ENCODE measurements at regions not wholly inside any gene's neighbourhood (a gene's known extent, or its start where the extent isn't known, plus 50 kb on each side); places are given as distances from the start of the nearest gene placed in this dataset.

GRCh38 chr10:121284936-121285335 lies 313.3 kb downstream of the FGFR2 start:
- 0 out of 2 replicates have a peak, but pooled peaks cover 1% of the 10 kb centered on the region for H3K9me3 ChIP-seq
- H3K4me3 ChIP-seq (ENCODE audit: low read depth in 2 of 2, low read length in 1 of 2) = no peak overlapping the region
- no peak overlapping the region for H3K4me2 ChIP-seq
- H3K4me1 ChIP-seq (ENCODE audit: control insufficient read depth in 1 of 2, insufficient read depth in 2 of 2, low read depth in 1 of 2, low read length in 1 of 2) = peaks cover 0 to 24% of the 10 kb centered on the region in 2 experiments; a peak in 2 of 4 replicates
- H3K9ac ChIP-seq = no peak overlapping the region
- no peaks in the 10 kb centered on the region for H3K36me3 ChIP-seq (replicated peaks in 1 of 2; ENCODE audit: control insufficient read depth in 1 of 2, insufficient read depth in 2 of 2, low read length in 1 of 2)
- no peak overlapping the region for H2AFZ ChIP-seq (ENCODE audit: low read depth)
- 2% methylated on average over 4 of the region's 4 CpGs for WGBS (ENCODE audit: low lambda C conversion rate)
- H3K27ac ChIP-seq (ENCODE audit: low read depth in 2 of 2, low read length in 1 of 2) = peak overlapping the region in 1 of 2 experiments; percentile 58; a peak in 1 of 4 replicates
- H3K9me2 ChIP-seq = no peaks in the 10 kb centered on the region
- no peaks in the 10 kb centered on the region for H4K20me1 ChIP-seq (ENCODE audit: insufficient read depth)
- H3K79me2 ChIP-seq (ENCODE audit: insufficient read depth) = no peaks in the 10 kb centered on the region
- ChIA-PET POLR2A (no interaction called here), CTCF (interaction anchor here (0.6 kb wide), 1 partner anchor 323 kb away, joined by 3 read pairs; no protein-coding TSS in a partner anchor)
- no peaks in the 10 kb centered on the region for H3F3A ChIP-seq (replicated peaks; ENCODE audit: insufficient read depth)
- H3K27me3 ChIP-seq (ENCODE audit: insufficient read depth) = no peaks in the 10 kb centered on the region
- peak; percentile 69 for DNase-seq
- peak; percentile 82 for TF ChIP-seq CHD2 (IDR thresholded peaks at IDR 0.05; ENCODE audit: low read length, partially characterized antibody)
- peak; percentile 48; the same call in 1 of the 2 replicates for TF ChIP-seq NFIC (IDR thresholded peaks at IDR 0.05; ENCODE audit: borderline replicate concordance)
- TF ChIP-seq SMC3 (IDR thresholded peaks at IDR 0.05; ENCODE audit: low read depth, low read length) = 0 out of 2 replicates have a peak, but pooled peaks have one; percentile 2
- peak in 1 of 2 experiments; percentile 87; a peak in 2 of 4 replicates for TF ChIP-seq EP300 (IDR thresholded peaks at IDR 0.05; ENCODE audit: borderline replicate concordance in 1 of 2, low read depth in 1 of 2, low read length in 1 of 2)
- no peak for TF ChIP-seq USF2 (IDR thresholded peaks at IDR 0.05; ENCODE audit: borderline replicate concordance, low read depth, low read length)
- TF ChIP-seq REST (IDR thresholded peaks at IDR 0.05; ENCODE audit: low read depth, low read length) = no peak
- TF ChIP-seq MXI1 (IDR thresholded peaks at IDR 0.05; ENCODE audit: low read depth, low read length) = peak; percentile 78
- peak; percentile 84 for TF ChIP-seq FOXJ3 (CRISPR knock-in tag; IDR thresholded peaks at IDR 0.05)
- peak; percentile 98 for TF ChIP-seq RCOR1 (IDR thresholded peaks at IDR 0.05; ENCODE audit: low read length)
- TF ChIP-seq GATA2 (CRISPR knock-in tag; IDR thresholded peaks at IDR 0.05) = peak; percentile 94
- peak; percentile 33; the same call in 1 of the 2 replicates for TF ChIP-seq RAD21 (IDR thresholded peaks at IDR 0.05; ENCODE audit: low read length)
- no peak for TF ChIP-seq IRF3 (IDR thresholded peaks at IDR 0.05; ENCODE audit: low read depth, low read length)

Measured in SK-N-SH (cell line).